ENCODE measurements at regions not wholly inside any gene's neighbourhood (a gene's known extent, or its start where the extent isn't known, plus 50 kb on each side); places are given as distances from the start of the nearest gene placed in this dataset.

DNA sequence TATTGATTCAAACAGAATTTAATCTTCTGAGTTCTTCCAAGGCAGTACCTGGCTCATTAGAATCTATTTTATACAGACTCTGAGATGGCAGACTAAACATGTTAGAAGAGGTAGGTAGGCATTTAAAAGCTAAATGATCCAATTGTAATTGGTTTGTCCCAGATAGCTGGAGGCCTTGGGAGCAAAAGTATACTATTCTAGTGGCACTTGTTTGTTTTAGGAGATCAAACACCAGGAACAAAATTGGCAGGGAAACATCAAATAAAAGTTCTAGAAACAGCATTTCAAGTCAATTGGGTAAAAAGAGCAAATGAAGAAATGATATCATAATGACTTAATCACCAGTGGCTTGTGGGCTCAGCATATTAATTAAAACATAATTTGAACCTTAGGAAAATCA, 521.4 kb downstream of the PRR16 start:
- H3K4me3 Mint-ChIP-seq, result no peak overlapping the region
- Histone ChIP-seq H3K9me3 (ENCODE audit: control insufficient read depth in 2 of 3, low read length in 3 of 3) (no peaks in the 10 kb centered on the region), H3K27ac (ENCODE audit: low read depth, low read length) (no peak overlapping the region), H3K36me3 (ENCODE audit: control insufficient read depth in 2 of 3, insufficient read depth in 3 of 3, low read length in 3 of 3) (no peaks in the 10 kb centered on the region), H3K4me3 (ENCODE audit: low read length) (no peak overlapping the region), H3K4me1 (ENCODE audit: control insufficient read depth in 2 of 2, insufficient read depth in 2 of 2, low read length in 2 of 2) (no peaks in the 10 kb centered on the region), H3K27me3 (ENCODE audit: control insufficient read depth in 2 of 2, insufficient read depth in 2 of 2, low read length in 2 of 2) (no peaks in the 10 kb centered on the region)
- intact Hi-C loops (cut with micrococcal nuclease), result no loop called here
- H3K36me3 Mint-ChIP-seq, result no peaks in the 10 kb centered on the region
- no peak for ATAC-seq
- peaks cover 0 to 1% (median 0%) of the 10 kb centered on the region in 11 donors for H3K9me3 Mint-ChIP-seq
- POLR2A ChIA-PET, result no interaction called here
- no peaks in the 10 kb centered on the region for H3K27me3 Mint-ChIP-seq
- no peak overlapping the region for H3K27ac Mint-ChIP-seq
- DNase-seq, result no peak
- CTCF ChIA-PET, result no interaction called here
- peaks cover 0 to 2% (median 0%) of the 10 kb centered on the region in 7 donors for H3K4me1 Mint-ChIP-seq

- peaks cover 0 to 2% (median 0%) of the 10 kb centered on the region in 7 donors for H3K4me1 Mint-ChIP-seq
- no peaks in the 10 kb centered on the region for H3K27me3 Mint-ChIP-seq
- H3K27ac ChIP-seq (ENCODE audit: low read depth, low read length), result no peak overlapping the region
- ChIA-PET POLR2A (no interaction called here), CTCF (no interaction called here)
- no peaks in the 10 kb centered on the region for H3K36me3 Mint-ChIP-seq
- H3K27me3 ChIP-seq (ENCODE audit: control insufficient read depth in 2 of 2, insufficient read depth in 2 of 2, low read length in 2 of 2), result no peaks in the 10 kb centered on the region
- DNase-seq, result no peak
- H3K4me3 Mint-ChIP-seq, result no peak overlapping the region
- no peaks in the 10 kb centered on the region for H3K9me3 ChIP-seq (ENCODE audit: control insufficient read depth in 2 of 3, low read length in 3 of 3)
- no peak overlapping the region for H3K27ac Mint-ChIP-seq
- H3K9me3 Mint-ChIP-seq, result peaks cover 0 to 7% (median 0%) of the 10 kb centered on the region in 11 donors
- no peak for ATAC-seq
- H3K4me3 ChIP-seq (ENCODE audit: low read length), result no peak overlapping the region
- intact Hi-C loops (cut with micrococcal nuclease), result no loop called here
- no peaks in the 10 kb centered on the region for H3K4me1 ChIP-seq (ENCODE audit: control insufficient read depth in 2 of 2, insufficient read depth in 2 of 2, low read length in 2 of 2)
- no peaks in the 10 kb centered on the region for H3K36me3 ChIP-seq (ENCODE audit: control insufficient read depth in 2 of 3, insufficient read depth in 3 of 3, low read length in 3 of 3)
Measured at GRCh38 chr5:120988491-120988890, 524.4 kb downstream of the PRR16 start.

GRCh38 chr5:120988941-120989340, 524.8 kb downstream of the PRR16 start:
- Histone ChIP-seq H3K27ac (ENCODE audit: low read depth, low read length) (no peak overlapping the region), H3K27me3 (ENCODE audit: control insufficient read depth in 2 of 2, insufficient read depth in 2 of 2, low read length in 2 of 2) (no peaks in the 10 kb centered on the region), H3K9me3 (ENCODE audit: control insufficient read depth in 2 of 3, low read length in 3 of 3) (no peaks in the 10 kb centered on the region), H3K4me3 (ENCODE audit: low read length) (no peak overlapping the region), H3K4me1 (ENCODE audit: control insufficient read depth in 2 of 2, insufficient read depth in 2 of 2, low read length in 2 of 2) (no peaks in the 10 kb centered on the region), H3K36me3 (ENCODE audit: control insufficient read depth in 2 of 3, insufficient read depth in 3 of 3, low read length in 3 of 3) (no peaks in the 10 kb centered on the region)
- DNase-seq, result no peak
- POLR2A ChIA-PET, result no interaction called here
- peaks cover 0 to 7% (median 0%) of the 10 kb centered on the region in 11 donors for H3K9me3 Mint-ChIP-seq
- no peaks in the 10 kb centered on the region for H3K27me3 Mint-ChIP-seq
- ATAC-seq, result no peak
- H3K36me3 Mint-ChIP-seq, result no peaks in the 10 kb centered on the region
- intact Hi-C loops (cut with micrococcal nuclease), result no loop called here
- no peak overlapping the region for H3K27ac Mint-ChIP-seq
- CTCF ChIA-PET, result no interaction called here
- H3K4me1 Mint-ChIP-seq, result peaks cover 0 to 2% (median 0%) of the 10 kb centered on the region in 7 donors
- H3K4me3 Mint-ChIP-seq, result no peak overlapping the region

DNA sequence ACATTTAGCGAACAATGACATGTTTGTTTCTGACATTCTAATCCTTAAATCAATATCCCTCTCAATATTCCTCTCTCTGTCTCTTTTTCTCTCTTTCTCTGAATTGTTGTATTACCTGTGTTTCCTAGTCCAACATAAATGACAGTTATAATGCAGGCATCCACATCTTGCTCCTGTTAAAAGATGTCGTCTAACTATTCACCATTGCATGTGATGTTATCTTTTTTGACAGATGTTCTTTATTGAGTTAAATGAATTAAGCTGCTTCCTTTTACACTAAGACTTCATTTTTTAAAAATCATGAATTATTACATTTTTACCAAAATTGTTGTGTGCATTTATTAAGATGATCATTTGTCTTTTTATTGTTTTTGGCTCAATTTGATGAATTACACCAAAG, 527.5 kb downstream of the PRR16 start:
- peaks cover 0 to 7% (median 0%) of the 10 kb centered on the region in 11 donors for H3K9me3 Mint-ChIP-seq
- intact Hi-C loops (cut with micrococcal nuclease), result no loop called here
- no peak overlapping the region for H3K27ac Mint-ChIP-seq
- H3K36me3 Mint-ChIP-seq, result no peaks in the 10 kb centered on the region
- Histone ChIP-seq H3K9me3 (ENCODE audit: control insufficient read depth in 2 of 3, low read length in 3 of 3) (no peaks in the 10 kb centered on the region), H3K27ac (ENCODE audit: low read depth, low read length) (no peak overlapping the region), H3K27me3 (ENCODE audit: control insufficient read depth in 2 of 2, insufficient read depth in 2 of 2, low read length in 2 of 2) (no peaks in the 10 kb centered on the region), H3K4me3 (ENCODE audit: low read length) (no peak overlapping the region), H3K36me3 (ENCODE audit: control insufficient read depth in 2 of 3, insufficient read depth in 3 of 3, low read length in 3 of 3) (no peaks in the 10 kb centered on the region), H3K4me1 (ENCODE audit: control insufficient read depth in 2 of 2, insufficient read depth in 2 of 2, low read length in 2 of 2) (no peaks in the 10 kb centered on the region)
- no peaks in the 10 kb centered on the region for H3K4me1 Mint-ChIP-seq
- no peak for DNase-seq
- H3K27me3 Mint-ChIP-seq, result no peaks in the 10 kb centered on the region
- CTCF ChIA-PET, result no interaction called here
- POLR2A ChIA-PET, result no interaction called here
- no peak for ATAC-seq
- no peak overlapping the region for H3K4me3 Mint-ChIP-seq

DNA sequence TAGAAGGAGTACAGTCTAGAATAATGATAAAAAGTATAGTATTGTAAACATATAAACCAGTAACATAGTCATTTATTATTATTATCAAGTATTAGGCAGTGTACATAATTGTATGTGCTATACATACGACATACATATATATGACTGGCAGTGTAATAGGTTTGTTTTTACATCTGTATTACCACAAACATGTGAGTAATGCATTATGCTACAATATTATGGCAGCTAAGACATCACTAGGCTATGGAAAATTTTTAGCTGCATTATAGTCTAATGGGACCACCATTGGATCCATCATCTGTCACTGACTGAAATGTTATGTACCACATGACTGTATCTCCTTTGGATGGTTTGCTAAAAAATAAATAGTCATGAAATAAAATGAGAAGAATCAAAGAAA, 530.0 kb downstream of the PRR16 start:
- intact Hi-C loops (cut with micrococcal nuclease), result no loop called here
- Mint-ChIP-seq H3K27ac (no peak overlapping the region), H3K36me3 (no peaks in the 10 kb centered on the region), H3K9me3 (peaks cover 0 to 7% (median 0%) of the 10 kb centered on the region in 11 donors), H3K4me3 (no peak overlapping the region), H3K27me3 (no peaks in the 10 kb centered on the region), H3K4me1 (no peaks in the 10 kb centered on the region)
- Histone ChIP-seq H3K4me3 (ENCODE audit: low read length) (no peak overlapping the region), H3K27me3 (ENCODE audit: control insufficient read depth in 2 of 2, insufficient read depth in 2 of 2, low read length in 2 of 2) (no peaks in the 10 kb centered on the region), H3K27ac (ENCODE audit: low read depth, low read length) (no peak overlapping the region), H3K9me3 (ENCODE audit: control insufficient read depth in 2 of 3, low read length in 3 of 3) (no peaks in the 10 kb centered on the region), H3K36me3 (ENCODE audit: control insufficient read depth in 2 of 3, insufficient read depth in 3 of 3, low read length in 3 of 3) (no peaks in the 10 kb centered on the region), H3K4me1 (ENCODE audit: control insufficient read depth in 2 of 2, insufficient read depth in 2 of 2, low read length in 2 of 2) (no peaks in the 10 kb centered on the region)
- CTCF ChIA-PET, result no interaction called here
- no peak for ATAC-seq
- POLR2A ChIA-PET, result no interaction called here
- DNase-seq, result no peak

GRCh38 chr5:120999550-120999949, 535.5 kb downstream of the PRR16 start:
- POLR2A ChIA-PET, result no interaction called here
- intact Hi-C loops (cut with micrococcal nuclease), result no loop called here
- CTCF ChIA-PET, result no interaction called here
- DNase-seq, result no peak
- no peaks in the 10 kb centered on the region for H3K27me3 ChIP-seq (ENCODE audit: control insufficient read depth in 2 of 2, insufficient read depth in 2 of 2, low read length in 2 of 2)
- Mint-ChIP-seq H3K4me3 (no peak overlapping the region), H3K27me3 (no peaks in the 10 kb centered on the region), H3K9me3 (peaks cover 0 to 12% (median 0%) of the 10 kb centered on the region in 11 donors), H3K36me3 (no peaks in the 10 kb centered on the region), H3K27ac (no peak overlapping the region), H3K4me1 (no peaks in the 10 kb centered on the region)
- no peaks in the 10 kb centered on the region for H3K4me1 ChIP-seq (ENCODE audit: control insufficient read depth in 2 of 2, insufficient read depth in 2 of 2, low read length in 2 of 2)
- H3K4me3 ChIP-seq (ENCODE audit: low read length), result no peak overlapping the region
- H3K36me3 ChIP-seq (ENCODE audit: control insufficient read depth in 2 of 3, insufficient read depth in 3 of 3, low read length in 3 of 3), result no peaks in the 10 kb centered on the region
- no peak for ATAC-seq
- no peak overlapping the region for H3K27ac ChIP-seq (ENCODE audit: low read depth, low read length)
- H3K9me3 ChIP-seq (ENCODE audit: control insufficient read depth in 2 of 3, low read length in 3 of 3), result no peaks in the 10 kb centered on the region

DNA sequence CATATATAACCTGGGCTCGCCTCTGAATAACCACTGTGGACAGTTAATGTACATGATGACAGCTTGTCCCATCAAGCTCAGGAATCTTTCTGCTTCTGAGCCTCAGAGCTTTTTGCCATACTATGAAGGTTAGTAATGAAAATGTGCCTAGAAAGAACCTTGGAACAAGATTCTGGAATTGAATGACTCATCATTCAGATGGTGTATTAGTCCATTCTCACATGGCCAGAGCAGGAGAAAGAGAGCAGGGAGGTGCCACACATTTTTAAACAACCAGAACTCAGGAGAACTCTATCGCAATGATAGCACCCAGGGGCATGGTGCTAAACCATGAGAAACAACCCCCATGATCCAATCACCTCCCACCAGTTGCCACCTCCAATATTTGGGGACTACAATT, 542.1 kb downstream of the PRR16 start:
- Histone ChIP-seq H3K27me3 (ENCODE audit: control insufficient read depth in 2 of 2, insufficient read depth in 2 of 2, low read length in 2 of 2) (no peaks in the 10 kb centered on the region), H3K36me3 (ENCODE audit: control insufficient read depth in 2 of 3, insufficient read depth in 3 of 3, low read length in 3 of 3) (no peaks in the 10 kb centered on the region), H3K4me1 (ENCODE audit: control insufficient read depth in 2 of 2, insufficient read depth in 2 of 2, low read length in 2 of 2) (no peaks in the 10 kb centered on the region), H3K4me3 (ENCODE audit: low read length) (no peak overlapping the region), H3K9me3 (ENCODE audit: control insufficient read depth in 2 of 3, low read length in 3 of 3) (peaks cover 0 to 3% (median 0%) of the 10 kb centered on the region in 3 experiments), H3K27ac (ENCODE audit: low read depth, low read length) (no peak overlapping the region)
- intact Hi-C loops (cut with micrococcal nuclease), result no loop called here
- ChIA-PET CTCF (no interaction called here), POLR2A (no interaction called here)
- DNase-seq (no peak), ATAC-seq (no peak)
- no peak overlapping the region for H3K27ac Mint-ChIP-seq
- H3K4me3 Mint-ChIP-seq, result no peak overlapping the region
- no peaks in the 10 kb centered on the region for H3K36me3 Mint-ChIP-seq
- no peaks in the 10 kb centered on the region for H3K27me3 Mint-ChIP-seq
- peaks cover 0 to 6% (median 2%) of the 10 kb centered on the region in 11 donors for H3K9me3 Mint-ChIP-seq
- no peaks in the 10 kb centered on the region for H3K4me1 Mint-ChIP-seq

Data from naive thymus-derived CD4-positive, alpha-beta T cell (primary cell).